ENCODE measurements at regions not wholly inside any gene's neighbourhood (a gene's known extent, or its start where the extent isn't known, plus 50 kb on each side); places are given as distances from the start of the nearest gene placed in this dataset.
A peak's percentile ranks its signal among the peaks of the same experiment; 100 is the strongest.
"Not testable (repeated sequence)": the region's sequence is repeated elsewhere in the genome, so short reads cannot be mapped to it uniquely, and the experiment has no call there.

GRCh38 chr6:14509120-14509519, 391.5 kb downstream of the CD83 start:
- DNase-seq: no peak

GRCh38 chr6:14510038-14510437, 392.5 kb downstream of the CD83 start:
- no peak for DNase-seq

- no peak for DNase-seq
These were observed 393.6 kb downstream of the CD83 start for GRCh38 chr6:14511061-14511586.

- no peak for DNase-seq
These were observed 394.7 kb downstream of the CD83 start for GRCh38 chr6:14512246-14512645.

GRCh38 chr6:14513496-14514393, 396.2 kb downstream of the CD83 start:
- DNase-seq: no peak

GRCh38 chr6:14516956-14517355, 399.4 kb downstream of the CD83 start:
- DNase-seq: no peak

GRCh38 chr6:14517516-14518105, 400.0 kb downstream of the CD83 start:
- DNase-seq: no peak

GRCh38 chr6:14518515-14519217, 401.1 kb downstream of the CD83 start:
- no peak for DNase-seq

GRCh38 chr6:14520029-14520428, 402.5 kb downstream of the CD83 start:
- no peak for DNase-seq

GRCh38 chr6:14520536-14520935, 403.0 kb downstream of the CD83 start:
- no peak for DNase-seq

- DNase-seq: no peak
These were observed 403.6 kb downstream of the CD83 start for GRCh38 chr6:14521141-14521540.

GRCh38 chr6:14521861-14522260, 404.3 kb downstream of the CD83 start:
- not testable (repeated sequence) for DNase-seq

GRCh38 chr6:14524319-14524718, 406.7 kb downstream of the CD83 start:
- no peak for DNase-seq

GRCh38 chr6:14530385-14530784, 412.8 kb downstream of the CD83 start:
- DNase-seq: no peak

- no peak for DNase-seq
These were observed 415.9 kb downstream of the CD83 start for GRCh38 chr6:14533446-14533845.

- DNase-seq: no peak
These were observed 419.5 kb downstream of the CD83 start for GRCh38 chr6:14537030-14537429.

GRCh38 chr6:14540276-14540675, 422.7 kb downstream of the CD83 start:
- DNase-seq: no peak

GRCh38 chr6:14540810-14541540, 423.4 kb downstream of the CD83 start:
- DNase-seq: no peak

GRCh38 chr6:14542670-14543366, 425.2 kb downstream of the CD83 start:
- peak; percentile 80 for DNase-seq

- DNase-seq: no peak
These were observed 426.5 kb downstream of the CD83 start for GRCh38 chr6:14543971-14544585.

- no peak for DNase-seq
These were observed 427.1 kb downstream of the CD83 start for GRCh38 chr6:14544666-14545065.

GRCh38 chr6:14545496-14545895, 427.9 kb downstream of the CD83 start:
- no peak for DNase-seq
